HepG2 (cell line): ENCODE measurements at regions not wholly inside any gene's neighbourhood (a gene's known extent, or its start where the extent isn't known, plus 50 kb on each side); places are given as distances from the start of the nearest gene placed in this dataset.

Source experiments
- ATAC-seq: fragments of 200-7000 bp; cut with Tn5 transposase; 3 replicates; pipeline ENCODE4 v1.9.1; 2020; ENCODE audit warnings: mild to moderate bottlenecking, moderate library complexity
- BruUV-seq: library from RNA; stranded (reverse); fragments of 400-500 nt; replicated peaks from 2 replicates; lab custom pipeline; 2021; lab: Mats Ljungman, UMichigan
- CTCF ChIA-PET: fragments of 300-600 bp; formaldehyde crosslinking; extraction: SDS; loops from one replicate; lab custom pipeline; 2021; ENCODE audit warnings: low total read pairs, inconsistent platforms, low intra/inter-chr PET ratio; lab: Yijun Ruan, JAX
- POLR2A ChIA-PET: fragments of 350-600 bp; sonication (Branson Sonifier 250); formaldehyde crosslinking; loops from one replicate; lab custom pipeline; 2020; ENCODE audit warnings: antibody characterized with exemption, inconsistent platforms; lab: Yijun Ruan, JAX
- DNase-seq: peaks from one replicate; pipeline ENCODE4 v3.0.0-alpha.2; 2015; ENCODE audit warnings: low spot score
- FAIRE-seq: peaks from 3 replicates; lab custom pipeline; 2011; peaks lifted over from hg19 to GRCh38; lab: Jason Lieb, UNC
- H2AFZ ChIP-seq: one replicate; pipeline ENCODE4 v1.6.1; 2011; ENCODE audit warnings: low read length, inconsistent platforms
- H3K27ac ChIP-seq: fragments of 300-600 bp; 3 replicates; pipeline ENCODE4 v1.8.0; 2011; ENCODE audit warnings: mixed run types, mild to moderate bottlenecking, mixed read lengths, low read length, inconsistent platforms; ENCODE audit not compliant: insufficient read depth; ENCODE audit errors: extremely low read length
- H3K27me3 ChIP-seq, 2 experiments: fragments of 200-600 bp in 1 of 2; 2 replicates in 1 of 2; 3 replicates in 1 of 2; pipeline versions ENCODE4 v1.6.0 to v1.8.0; 2011; ENCODE audit warnings: low read length in 2 of 2, mild to moderate bottlenecking in 2 of 2, moderate library complexity in 2 of 2, inconsistent platforms in 1 of 2; ENCODE audit not compliant: insufficient read depth in 2 of 2, control insufficient read depth in 1 of 2
- H3K36me3 ChIP-seq, 2 experiments: fragments of 200-600 bp in 1 of 2; replicated peaks in 1 of 2; 2 replicates in 1 of 2; 3 replicates in 1 of 2; pipeline versions ENCODE4 v1.5.1 to v1.8.0; 2011; ENCODE audit warnings: low read length in 2 of 2, inconsistent platforms in 1 of 2; ENCODE audit not compliant: insufficient read depth in 2 of 2, control insufficient read depth in 1 of 2
- H3K4me1 ChIP-seq: 2 replicates; pipeline ENCODE4 v1.5.1; 2012; ENCODE audit warnings: low read length, inconsistent platforms; ENCODE audit not compliant: insufficient read depth
- H3K4me2 ChIP-seq: 2 replicates; pipeline ENCODE4 v1.6.0; 2011; ENCODE audit warnings: low read depth, low read length, inconsistent platforms
- H3K4me3 ChIP-seq, 3 experiments: fragments of 200-600 bp in 1 of 3; sonication (generic), shearing (Covaris generic) in 1 of 3; replicated peaks in 1 of 3; 2 replicates each; pipeline ENCODE4 v1.5.1; 2011 to 2016; ENCODE audit warnings: low read length in 3 of 3, inconsistent platforms in 2 of 3, low read depth in 2 of 3, mild to moderate bottlenecking in 2 of 3, control low read depth in 1 of 3, mixed read lengths in 1 of 3; ENCODE audit not compliant: insufficient read depth in 1 of 3
- H3K79me2 ChIP-seq: one replicate; pipeline ENCODE4 v1.6.1; 2011; ENCODE audit warnings: low read length, inconsistent platforms; ENCODE audit not compliant: insufficient read depth
- H3K9ac ChIP-seq: 2 replicates; pipeline ENCODE4 v1.6.0; 2011; ENCODE audit warnings: mild to moderate bottlenecking, low read depth, low read length, inconsistent platforms; ENCODE audit not compliant: insufficient read depth
- H3K9me3 ChIP-seq: 2 replicates; pipeline ENCODE4 v1.5.1; 2012; ENCODE audit warnings: mild to moderate bottlenecking, low read length
- H4K20me1 ChIP-seq: 2 replicates; pipeline ENCODE4 v1.6.0; 2011; ENCODE audit warnings: inconsistent platforms, mild to moderate bottlenecking, low read length, moderate library complexity; ENCODE audit not compliant: insufficient read depth
- CBX2 ChIP-seq, 2 experiments: fragments of 200-600 bp in 1 of 2; sonication (generic); formaldehyde crosslinking in 1 of 2; IDR thresholded peaks; 2 replicates each; pipeline versions ENCODE4 v1.7.0 to v1.8.1; 2018 to 2022; ENCODE audit warnings: low read depth in 2 of 2, low read length in 1 of 2, mild to moderate bottlenecking in 1 of 2, missing genetic modification reagents in 1 of 2
- KDM1A ChIP-seq: IDR thresholded peaks from 2 replicates; pipeline ENCODE4 v1.6.1; 2016; ENCODE audit warnings: missing compliant biosample characterization
- ONECUT2 ChIP-seq: sonication (generic); formaldehyde crosslinking; IDR thresholded peaks from 2 replicates; pipeline ENCODE4 v1.4.0; 2020; ENCODE audit warnings: missing genetic modification reagents
- ZBTB10 ChIP-seq: sonication (generic); formaldehyde crosslinking; IDR thresholded peaks from 2 replicates; pipeline ENCODE4 v1.4.0; 2020; ENCODE audit warnings: missing genetic modification reagents, borderline replicate concordance
- ZNF136 ChIP-seq: sonication (generic); formaldehyde crosslinking; IDR thresholded peaks from 2 replicates; pipeline ENCODE4 v1.8.1; 2022; ENCODE audit warnings: low read depth, mild to moderate bottlenecking, moderate library complexity, missing genetic modification reagents
- ZNF292 ChIP-seq: sonication (generic); formaldehyde crosslinking; IDR thresholded peaks from 2 replicates; pipeline ENCODE4 v1.8.1; 2022; ENCODE audit warnings: mild to moderate bottlenecking, low read depth, missing genetic modification reagents, borderline replicate concordance
- WGBS: methylation state at CpG from one replicate; pipeline ENCODE4 v1.1.6; 2017; ENCODE audit warnings: low lambda C conversion rate; 5-methylcytosine and 5-hydroxymethylcytosine counted together
- in situ Hi-C: cut with HindIII; loops from 2 replicates; pipeline ENCODE4 v1.10.0; 2017; ENCODE audit warnings: low pct_unique_long_range_greater_than_20kb; ENCODE audit not compliant: extremely low pct_ligation_motif_present
- intact Hi-C: fragments of 100-400 bp; cut with micrococcal nuclease; formaldehyde crosslinking; loops from one replicate; pipeline ENCODE4 v1.10.0; 2022; ENCODE audit not compliant: unreplicated experiment

DNA sequence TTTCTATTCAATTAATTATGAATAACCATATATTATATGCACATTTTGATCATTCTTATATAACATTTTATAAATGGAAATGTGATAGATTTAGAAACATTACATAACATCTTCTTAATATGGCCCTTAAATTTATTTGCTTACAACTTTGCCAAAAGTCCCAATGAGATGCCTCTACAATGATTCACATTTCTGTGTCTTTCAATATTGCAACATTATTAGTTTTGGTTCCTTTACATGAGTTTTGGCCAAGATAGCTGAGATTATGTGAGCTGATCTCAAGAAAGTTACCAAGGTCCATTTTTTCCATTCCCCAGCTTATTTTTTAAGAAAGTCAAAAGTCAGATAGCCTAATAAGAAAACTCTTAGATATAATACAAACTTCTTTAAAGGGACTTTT, 361.2 kb downstream of the PCDH7 start (continued):
- TF ChIP-seq ZBTB10 (no peak), ONECUT2 (CRISPR knock-in tag) (no peak)

- Histone ChIP-seq H3K9ac (no peak overlapping the region), H3K4me1 (no peaks in the 10 kb centered on the region), H3K9me3 (no peaks in the 10 kb centered on the region), H4K20me1 (no peaks in the 10 kb centered on the region), H3K27ac (no peak overlapping the region), H3K4me3 (no peak overlapping the region), H3K4me2 (no peak overlapping the region), H3K79me2 (no peaks in the 10 kb centered on the region), H3K36me3 (no peaks in the 10 kb centered on the region), H3K27me3 (no peaks in the 10 kb centered on the region), H2AFZ (no peak overlapping the region)
- TF ChIP-seq KDM1A (CRISPR knock-in tag): no peak
- no peak for TF ChIP-seq ZNF292
- no peak for TF ChIP-seq CBX2 (IDR thresholded peaks at IDR 0.05; ENCODE audit: low read depth, low read length)
- no peak for TF ChIP-seq CBX2 (CRISPR knock-in tag; IDR thresholded peaks at IDR 0.05; ENCODE audit: low read depth)
- no peak for TF ChIP-seq ZNF136 (CRISPR knock-in tag)
- CTCF ChIA-PET: no interaction called here
- DNase-seq (no peak), ATAC-seq (no peak), FAIRE-seq (no peak)
- WGBS: 3% methylated on average over 3 of the region's 3 CpGs
- in situ Hi-C loops (no loop called here), intact Hi-C loops (no loop called here)
- POLR2A ChIA-PET: no interaction called here
- BruUV-seq: no TSS peak
Measured at GRCh38 chr4:31083456-31083855, 363.3 kb downstream of the PCDH7 start.
